Right forelimb (tissue), 1 donor: ENCODE measurements at regions not wholly inside any gene's neighbourhood (a gene's known extent, or its start where the extent isn't known, plus 50 kb on each side); places are given as distances from the start of the nearest gene placed in this dataset.

Experiments
- DNase-seq: peaks from one replicate; pipeline ENCODE4 v3.0.0-alpha.2; 2018

GRCh38 chr20:40770564-40771307 is 81.7 kb upstream of the MAFB start:
- DNase-seq: no peak

GRCh38 chr20:40771308-40771610 is 82.2 kb upstream of the MAFB start:
- DNase-seq: no peak

GRCh38 chr20:40771848-40772511 is 82.9 kb upstream of the MAFB start:
- DNase-seq: no peak

- no peak for DNase-seq
Measured at GRCh38 chr20:40773376-40773775, 84.3 kb upstream of the MAFB start.

GRCh38 chr20:40774252-40774651 is 85.2 kb upstream of the MAFB start:
- DNase-seq: no peak

- DNase-seq: no peak
Measured at GRCh38 chr20:40775561-40776146, 86.6 kb upstream of the MAFB start.

GRCh38 chr20:40776466-40777457 is 87.7 kb upstream of the MAFB start:
- DNase-seq: no peak

GRCh38 chr20:40777653-40778052 is 88.6 kb upstream of the MAFB start:
- no peak for DNase-seq

GRCh38 chr20:40778894-40779496 is 90.0 kb upstream of the MAFB start:
- no peak for DNase-seq

GRCh38 chr20:40781327-40782042 is 92.4 kb upstream of the MAFB start:
- no peak for DNase-seq

- no peak for DNase-seq
Measured at GRCh38 chr20:40782043-40782368, 93.0 kb upstream of the MAFB start.

- no peak for DNase-seq
Measured at GRCh38 chr20:40785346-40785745, 96.3 kb upstream of the MAFB start.

GRCh38 chr20:40786336-40786735 is 97.3 kb upstream of the MAFB start:
- DNase-seq: peak; percentile 30

- DNase-seq: no peak
Measured at GRCh38 chr20:40787941-40788340, 98.9 kb upstream of the MAFB start.

GRCh38 chr20:40797425-40797824 is 108.4 kb upstream of the MAFB start:
- DNase-seq: peak; percentile 36

- DNase-seq: no peak
Measured at GRCh38 chr20:40798066-40798465, 109.0 kb upstream of the MAFB start.

- DNase-seq: no peak
Measured at GRCh38 chr20:40802886-40803285, 113.8 kb upstream of the MAFB start.

GRCh38 chr20:40803381-40803780 is 114.3 kb upstream of the MAFB start:
- no peak for DNase-seq

- DNase-seq: no peak
Measured at GRCh38 chr20:40805592-40805991, 116.6 kb upstream of the MAFB start.

- DNase-seq: no peak
Measured at GRCh38 chr20:40806929-40807820, 118.1 kb upstream of the MAFB start.

GRCh38 chr20:40807821-40808170 is 118.8 kb upstream of the MAFB start:
- DNase-seq: no peak
